ENCODE measurements at regions not wholly inside any gene's neighbourhood (a gene's known extent, or its start where the extent isn't known, plus 50 kb on each side); places are given as distances from the start of the nearest gene placed in this dataset.

DNA sequence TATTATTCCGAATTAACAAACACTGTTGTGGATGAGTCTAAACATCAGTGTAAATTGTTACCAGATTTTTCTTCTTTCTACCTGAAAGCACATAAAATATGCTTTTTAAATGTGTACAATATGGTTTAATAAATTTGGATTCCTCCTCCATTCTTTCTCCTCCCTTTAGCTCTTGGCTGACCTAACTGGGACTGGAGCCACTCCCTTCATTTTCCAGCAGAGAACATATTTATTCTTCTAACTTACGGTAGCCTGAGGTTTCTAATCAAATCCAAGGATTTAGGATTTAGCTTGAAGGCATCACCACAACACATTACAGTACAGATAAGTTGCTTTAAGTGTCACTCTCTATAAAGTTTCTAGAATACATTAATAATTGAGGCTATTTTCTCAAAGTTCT, 88.2 kb upstream of the SEMA3C start:
- TF ChIP-seq, protein P1, sequence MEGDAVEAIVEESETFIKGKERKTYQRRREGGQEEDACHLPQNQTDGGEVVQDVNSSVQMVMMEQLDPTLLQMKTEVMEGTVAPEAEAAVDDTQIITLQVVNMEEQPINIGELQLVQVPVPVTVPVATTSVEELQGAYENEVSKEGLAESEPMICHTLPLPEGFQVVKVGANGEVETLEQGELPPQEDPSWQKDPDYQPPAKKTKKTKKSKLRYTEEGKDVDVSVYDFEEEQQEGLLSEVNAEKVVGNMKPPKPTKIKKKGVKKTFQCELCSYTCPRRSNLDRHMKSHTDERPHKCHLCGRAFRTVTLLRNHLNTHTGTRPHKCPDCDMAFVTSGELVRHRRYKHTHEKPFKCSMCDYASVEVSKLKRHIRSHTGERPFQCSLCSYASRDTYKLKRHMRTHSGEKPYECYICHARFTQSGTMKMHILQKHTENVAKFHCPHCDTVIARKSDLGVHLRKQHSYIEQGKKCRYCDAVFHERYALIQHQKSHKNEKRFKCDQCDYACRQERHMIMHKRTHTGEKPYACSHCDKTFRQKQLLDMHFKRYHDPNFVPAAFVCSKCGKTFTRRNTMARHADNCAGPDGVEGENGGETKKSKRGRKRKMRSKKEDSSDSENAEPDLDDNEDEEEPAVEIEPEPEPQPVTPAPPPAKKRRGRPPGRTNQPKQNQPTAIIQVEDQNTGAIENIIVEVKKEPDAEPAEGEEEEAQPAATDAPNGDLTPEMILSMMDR (conservative IDR thresholded peaks at IDR 0.05 in 1 of 2, IDR thresholded peaks at IDR 0.05 in 1 of 2; ENCODE audit: extremely low read depth in 1 of 2, insufficient read depth in 1 of 2, low read depth in 1 of 2, low read length in 2 of 2), result no peak
- no peak for TF ChIP-seq EZH2 (IDR thresholded peaks at IDR 0.05; ENCODE audit: borderline replicate concordance, low read length)
